ENCODE measurements at regions not wholly inside any gene's neighbourhood (a gene's known extent, or its start where the extent isn't known, plus 50 kb on each side); places are given as distances from the start of the nearest gene placed in this dataset.

GRCh38 chr5:105922574-105922973 is 1748.2 kb downstream of the EFNA5 start:
- Histone ChIP-seq H3K9me2 (ENCODE audit: low read depth, low read length) (no peaks in the 10 kb centered on the region), H3K4me2 (ENCODE audit: low read length) (no peak overlapping the region), H3K27me3 (ENCODE audit: insufficient read depth, low read length) (no peaks in the 10 kb centered on the region), H3K36me3 (ENCODE audit: insufficient read depth, low read length) (no peaks in the 10 kb centered on the region), H3F3A (ENCODE audit: insufficient read depth, low read length) (no peaks in the 10 kb centered on the region), H3K9me3 (ENCODE audit: low read length) (no peaks in the 10 kb centered on the region), H3K79me2 (ENCODE audit: insufficient read depth, low read length) (no peaks in the 10 kb centered on the region), H2AFZ (ENCODE audit: low read length) (no peak overlapping the region), H3K9ac (ENCODE audit: low read length) (no peak overlapping the region), H3K27ac (ENCODE audit: low read depth, low read length, poor library complexity, severe bottlenecking) (no peak overlapping the region), H4K20me1 (ENCODE audit: insufficient read depth, low read length) (no peaks in the 10 kb centered on the region), H3K4me1 (ENCODE audit: insufficient read depth, low read length, severe bottlenecking) (no peaks in the 10 kb centered on the region), H3K4me3 (ENCODE audit: low read depth, low read length, poor library complexity, severe bottlenecking) (no peak overlapping the region)
- TF ChIP-seq EZH2 (IDR thresholded peaks at IDR 0.05; ENCODE audit: borderline replicate concordance, low read length): no peak
- no peak for TF ChIP-seq CTCF (IDR thresholded peaks at IDR 0.05; ENCODE audit: low read length)

GRCh38 chr5:105922080-105922479 is 1748.7 kb downstream of the EFNA5 start:
- no peak overlapping the region for H3K4me3 ChIP-seq (ENCODE audit: low read depth, low read length, poor library complexity, severe bottlenecking)
- H4K20me1 ChIP-seq (ENCODE audit: insufficient read depth, low read length): no peaks in the 10 kb centered on the region
- H3K27me3 ChIP-seq (ENCODE audit: insufficient read depth, low read length): no peaks in the 10 kb centered on the region
- no peaks in the 10 kb centered on the region for H3K36me3 ChIP-seq (ENCODE audit: insufficient read depth, low read length)
- H3K4me1 ChIP-seq (ENCODE audit: insufficient read depth, low read length, severe bottlenecking): no peaks in the 10 kb centered on the region
- H3K4me2 ChIP-seq (ENCODE audit: low read length): no peak overlapping the region
- H3K79me2 ChIP-seq (ENCODE audit: insufficient read depth, low read length): no peaks in the 10 kb centered on the region
- no peaks in the 10 kb centered on the region for H3K9me2 ChIP-seq (ENCODE audit: low read depth, low read length)
- no peaks in the 10 kb centered on the region for H3K9me3 ChIP-seq (ENCODE audit: low read length)
- no peak for TF ChIP-seq EZH2 (IDR thresholded peaks at IDR 0.05; ENCODE audit: borderline replicate concordance, low read length)
- no peak overlapping the region for H3K27ac ChIP-seq (ENCODE audit: low read depth, low read length, poor library complexity, severe bottlenecking)
- no peak overlapping the region for H3K9ac ChIP-seq (ENCODE audit: low read length)
- no peak overlapping the region for H2AFZ ChIP-seq (ENCODE audit: low read length)
- no peaks in the 10 kb centered on the region for H3F3A ChIP-seq (ENCODE audit: insufficient read depth, low read length)

- TF ChIP-seq EZH2 (IDR thresholded peaks at IDR 0.05; ENCODE audit: borderline replicate concordance, low read length): no peak
- no peak for TF ChIP-seq CTCF (IDR thresholded peaks at IDR 0.05; ENCODE audit: low read length)
- no peak overlapping the region for H3K4me2 ChIP-seq (ENCODE audit: low read length)
These were observed 1753.5 kb downstream of the EFNA5 start for GRCh38 chr5:105917189-105917588.

GRCh38 chr5:105907016-105907415 is 1763.7 kb downstream of the EFNA5 start:
- TF ChIP-seq CTCF (IDR thresholded peaks at IDR 0.05; ENCODE audit: low read length) (no peak), EZH2 (IDR thresholded peaks at IDR 0.05; ENCODE audit: borderline replicate concordance, low read length) (no peak)

More at GRCh38 chr5:105917189-105917588, 1753.5 kb downstream of the EFNA5 start:
- Histone ChIP-seq H3K4me1 (ENCODE audit: insufficient read depth, low read length, severe bottlenecking) (no peaks in the 10 kb centered on the region), H4K20me1 (ENCODE audit: insufficient read depth, low read length) (no peaks in the 10 kb centered on the region), H3K36me3 (ENCODE audit: insufficient read depth, low read length) (no peaks in the 10 kb centered on the region), H3K27ac (ENCODE audit: low read depth, low read length, poor library complexity, severe bottlenecking) (no peak overlapping the region), H3K27me3 (ENCODE audit: insufficient read depth, low read length) (no peaks in the 10 kb centered on the region), H3K9me3 (ENCODE audit: low read length) (no peaks in the 10 kb centered on the region), H3K9ac (ENCODE audit: low read length) (no peak overlapping the region), H3K9me2 (ENCODE audit: low read depth, low read length) (no peaks in the 10 kb centered on the region), H3F3A (ENCODE audit: insufficient read depth, low read length) (no peaks in the 10 kb centered on the region), H2AFZ (ENCODE audit: low read length) (no peak overlapping the region), H3K79me2 (ENCODE audit: insufficient read depth, low read length) (no peaks in the 10 kb centered on the region), H3K4me3 (ENCODE audit: low read depth, low read length, poor library complexity, severe bottlenecking) (no peak overlapping the region)

More at GRCh38 chr5:105907016-105907415, 1763.7 kb downstream of the EFNA5 start:
- H4K20me1 ChIP-seq (ENCODE audit: insufficient read depth, low read length): no peaks in the 10 kb centered on the region
- H3K27ac ChIP-seq (ENCODE audit: low read depth, low read length, poor library complexity, severe bottlenecking): no peak overlapping the region
- no peak overlapping the region for H2AFZ ChIP-seq (ENCODE audit: low read length)
- no peaks in the 10 kb centered on the region for H3K9me2 ChIP-seq (ENCODE audit: low read depth, low read length)
- no peaks in the 10 kb centered on the region for H3K27me3 ChIP-seq (ENCODE audit: insufficient read depth, low read length)
- H3K4me1 ChIP-seq (ENCODE audit: insufficient read depth, low read length, severe bottlenecking): no peaks in the 10 kb centered on the region
- no peak overlapping the region for H3K4me3 ChIP-seq (ENCODE audit: low read depth, low read length, poor library complexity, severe bottlenecking)
- no peaks in the 10 kb centered on the region for H3K9me3 ChIP-seq (ENCODE audit: low read length)
- no peak overlapping the region for H3K4me2 ChIP-seq (ENCODE audit: low read length)
- H3K79me2 ChIP-seq (ENCODE audit: insufficient read depth, low read length): no peaks in the 10 kb centered on the region
- no peak overlapping the region for H3K9ac ChIP-seq (ENCODE audit: low read length)
- H3K36me3 ChIP-seq (ENCODE audit: insufficient read depth, low read length): no peaks in the 10 kb centered on the region
- H3F3A ChIP-seq (ENCODE audit: insufficient read depth, low read length): no peaks in the 10 kb centered on the region
